D721Med (cell line): ENCODE measurements at regions not wholly inside any gene's neighbourhood (a gene's known extent, or its start where the extent isn't known, plus 50 kb on each side); places are given as distances from the start of the nearest gene placed in this dataset.
A peak's percentile ranks its signal among the peaks of the same experiment; 100 is the strongest.
"Not testable (repeated sequence)": the region's sequence is repeated elsewhere in the genome, so short reads cannot be mapped to it uniquely, and the experiment has no call there.

ENCODE experiments used
- DNase-seq: peaks from one replicate; pipeline ENCODE4 v3.0.0; 2011; ENCODE audit warnings: low spot score; ENCODE audit not compliant: insufficient read length
- FAIRE-seq: peaks from 2 replicates; lab custom pipeline; 2011; peaks lifted over from hg19 to GRCh38; lab: Jason Lieb, UNC
- CTCF ChIP-seq: IDR thresholded peaks from 2 replicates; pipeline ENCODE4 v1.5.1; 2012; ENCODE audit warnings: mild to moderate bottlenecking, control low read depth; ENCODE audit not compliant: insufficient read depth; ENCODE audit errors: missing control alignments

- no peak for FAIRE-seq
- TF ChIP-seq CTCF = no peak
- no peak for DNase-seq
Measured at GRCh38 chr16:85228970-85229430, 116.7 kb upstream of the CIBAR2 start.

GRCh38 chr16:85229869-85230462, 117.7 kb upstream of the CIBAR2 start:
- no peak for TF ChIP-seq CTCF
- FAIRE-seq (no peak), DNase-seq (no peak)

GRCh38 chr16:85230764-85231383, 118.6 kb upstream of the CIBAR2 start:
- FAIRE-seq, DNase-seq: not testable (repeated sequence)

- no peak for TF ChIP-seq CTCF
- FAIRE-seq (no peak), DNase-seq (no peak)
Measured at GRCh38 chr16:85231959-85232358, 119.7 kb upstream of the CIBAR2 start.

GRCh38 chr16:85232369-85233142, 120.3 kb upstream of the CIBAR2 start:
- no peak for DNase-seq
- FAIRE-seq = no peak
- no peak for TF ChIP-seq CTCF

GRCh38 chr16:85233516-85233915, 121.2 kb upstream of the CIBAR2 start:
- no peak for DNase-seq
- no peak for TF ChIP-seq CTCF
- FAIRE-seq = no peak

GRCh38 chr16:85234310-85235204, 122.3 kb upstream of the CIBAR2 start:
- no peak for FAIRE-seq
- DNase-seq = peak; percentile 80
- TF ChIP-seq CTCF = no peak
